ENCODE measurements at regions not wholly inside any gene's neighbourhood (a gene's known extent, or its start where the extent isn't known, plus 50 kb on each side); places are given as distances from the start of the nearest gene placed in this dataset.

GRCh38 chr3:23094412-23094811 is 108.7 kb upstream of the UBE2E2 start:
- in situ Hi-C loops (cut with MboI): no loop called here

More at GRCh38 chr3:23094412-23094811, 108.7 kb upstream of the UBE2E2 start:
- Histone ChIP-seq H3K9me1 (ENCODE audit: control insufficient read depth, insufficient read depth, low read length) (no peaks in the 10 kb centered on the region), H2AFZ (ENCODE audit: low read depth, low read length) (no peak overlapping the region), H3K27me3 (ENCODE audit: control insufficient read depth in 2 of 2, insufficient read depth in 2 of 2, low read length in 2 of 2) (no peaks in the 10 kb centered on the region), H3K9ac (ENCODE audit: insufficient read depth in 1 of 2, low read depth in 2 of 2, low read length in 2 of 2) (no peak overlapping the region), H3K4me1 (replicated peaks in 1 of 2; ENCODE audit: control insufficient read depth in 2 of 2, insufficient read depth in 2 of 2, low read length in 2 of 2) (no peaks in the 10 kb centered on the region), H3K9me3 (replicated peaks; ENCODE audit: control insufficient read depth, insufficient read depth, low read depth, low read length) (no peaks in the 10 kb centered on the region), H3K27ac (ENCODE audit: extremely low read depth, low read depth, low read length) (no peak overlapping the region), H3K4me3 (no peak overlapping the region), H3K79me2 (ENCODE audit: control insufficient read depth, insufficient read depth, low read length) (no peaks in the 10 kb centered on the region), H3K36me3 (ENCODE audit: control insufficient read depth, insufficient read depth, low read length) (no peaks in the 10 kb centered on the region), H4K20me1 (replicated peaks; ENCODE audit: control insufficient read depth, insufficient read depth, low read length) (no peaks in the 10 kb centered on the region), H3K4me2 (ENCODE audit: insufficient read depth, low read length) (no peak overlapping the region)
- ATAC-seq: no peak
- TF ChIP-seq DEAF1 (CRISPR knock-in tag; IDR thresholded peaks at IDR 0.05) (no peak), ZNF766 (CRISPR knock-in tag; conservative IDR thresholded peaks at IDR 0.05) (no peak), RBM17 (IDR thresholded peaks at IDR 0.05; ENCODE audit: borderline replicate concordance, low read depth, low read length) (no peak), DACH1 (IDR thresholded peaks at IDR 0.05; ENCODE audit: partially characterized antibody) (no peak)
- TF ChIP-seq, protein P1, sequence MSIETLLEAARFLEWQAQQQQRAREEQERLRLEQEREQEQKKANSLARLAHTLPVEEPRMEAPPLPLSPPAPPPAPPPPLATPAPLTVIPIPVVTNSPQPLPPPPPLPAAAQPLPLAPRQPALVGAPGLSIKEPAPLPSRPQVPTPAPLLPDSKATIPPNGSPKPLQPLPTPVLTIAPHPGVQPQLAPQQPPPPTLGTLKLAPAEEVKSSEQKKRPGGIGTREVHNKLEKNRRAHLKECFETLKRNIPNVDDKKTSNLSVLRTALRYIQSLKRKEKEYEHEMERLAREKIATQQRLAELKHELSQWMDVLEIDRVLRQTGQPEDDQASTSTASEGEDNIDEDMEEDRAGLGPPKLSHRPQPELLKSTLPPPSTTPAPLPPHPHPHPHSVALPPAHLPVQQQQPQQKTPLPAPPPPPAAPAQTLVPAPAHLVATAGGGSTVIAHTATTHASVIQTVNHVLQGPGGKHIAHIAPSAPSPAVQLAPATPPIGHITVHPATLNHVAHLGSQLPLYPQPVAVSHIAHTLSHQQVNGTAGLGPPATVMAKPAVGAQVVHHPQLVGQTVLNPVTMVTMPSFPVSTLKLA (conservative IDR thresholded peaks at IDR 0.05): no peak
- no peak for FAIRE-seq
- intact Hi-C loops (cut with micrococcal nuclease): no loop called here
- no TSS peak for BruUV-seq (replicated peaks)
- ChIA-PET POLR2A (no interaction called here), CTCF (ENCODE audit: low intra/inter-chr PET ratio) (no interaction called here)
- 0% methylated on average over 3 of the region's 5 CpGs for WGBS (ENCODE audit: insufficient coverage, low coverage, missing lambda C conversion rate)
- no peak for DNase-seq (ENCODE audit: extremely low read depth in 1 of 4, low spot score in 3 of 4)
